SK-N-SH treated with all-trans-retinoic acid at 6 μM for 48 hours (cell line): ENCODE measurements at regions not wholly inside any gene's neighbourhood (a gene's known extent, or its start where the extent isn't known, plus 50 kb on each side); places are given as distances from the start of the nearest gene placed in this dataset.

ENCODE experiments used
- ATAC-seq: fragments of 200-7000 bp; cut with Tn5 transposase; 3 replicates; pipeline ENCODE4 v1.9.1; 2020; ENCODE audit warnings: mild to moderate bottlenecking, moderate library complexity
- BACH2 ChIP-seq: fragments of 250-450 bp; sonication (Bioruptor Pico); IDR thresholded peaks from 2 replicates; pipeline ENCODE4 v1.9.0; 2021; ENCODE audit warnings: mild to moderate bottlenecking, borderline replicate concordance
- CSDC2 ChIP-seq: fragments of 250-450 bp; sonication (Bioruptor Pico); IDR thresholded peaks from 2 replicates; pipeline ENCODE4 v1.5.0; 2020; ENCODE audit warnings: mild to moderate bottlenecking, moderate library complexity
- ESRRG ChIP-seq: fragments of 250-450 bp; sonication (Bioruptor Pico); IDR thresholded peaks from 2 replicates; pipeline ENCODE4 v1.6.1; 2021; ENCODE audit warnings: mild to moderate bottlenecking
- GLIS3 ChIP-seq: fragments of 250-450 bp; sonication (Bioruptor Pico); IDR thresholded peaks from 2 replicates; pipeline ENCODE4 v1.5.0; 2020; ENCODE audit warnings: mild to moderate bottlenecking, moderate library complexity
- ISL1 ChIP-seq: fragments of 250-450 bp; sonication (Bioruptor Pico); IDR thresholded peaks from 2 replicates; pipeline ENCODE4 v2.1.2; 2022; ENCODE audit warnings: mild to moderate bottlenecking, moderate library complexity
- OSR1 ChIP-seq: fragments of 250-450 bp; sonication (Bioruptor Pico); IDR thresholded peaks from 2 replicates; pipeline ENCODE4 v1.8.0; 2022; ENCODE audit warnings: moderate library complexity, mild to moderate bottlenecking, inconsistent platforms
- PPARA ChIP-seq: fragments of 250-450 bp; sonication (Bioruptor Pico); IDR thresholded peaks from 2 replicates; pipeline ENCODE4 v1.5.0; 2020; ENCODE audit warnings: mild to moderate bottlenecking, borderline replicate concordance
- SNAI2 ChIP-seq: fragments of 250-450 bp; sonication (Bioruptor Pico); IDR thresholded peaks from 2 replicates; pipeline ENCODE4 v1.5.0; 2020; ENCODE audit warnings: mild to moderate bottlenecking, moderate library complexity
- TCF4 ChIP-seq: fragments of 250-450 bp; sonication (Bioruptor Pico); IDR thresholded peaks from 2 replicates; pipeline ENCODE4 v1.8.0; 2021; ENCODE audit warnings: mild to moderate bottlenecking, moderate library complexity, borderline replicate concordance
- TOX ChIP-seq: fragments of 250-450 bp; sonication (Bioruptor Pico); IDR thresholded peaks from 2 replicates; pipeline ENCODE4 v1.8.0; 2021; ENCODE audit warnings: mild to moderate bottlenecking, moderate library complexity, borderline replicate concordance
- ZFP3 ChIP-seq: fragments of 250-450 bp; sonication (Bioruptor Pico); IDR thresholded peaks from 2 replicates; pipeline ENCODE4 v1.5.0; 2020; ENCODE audit warnings: mild to moderate bottlenecking, moderate library complexity
- ZNF70 ChIP-seq: fragments of 450-650 bp; formaldehyde crosslinking; IDR thresholded peaks from 2 replicates; pipeline ENCODE4 v1.5.0; 2020; ENCODE audit warnings: mild to moderate bottlenecking, moderate library complexity
- ZNF8 ChIP-seq: fragments of 450-650 bp; formaldehyde crosslinking; IDR thresholded peaks from 2 replicates; pipeline ENCODE4 v1.5.0; 2020; ENCODE audit warnings: mild to moderate bottlenecking, moderate library complexity
- TF ChIP-seq, protein P1 (sequence below): fragments of 250-450 bp; sonication (Bioruptor Pico); IDR thresholded peaks from 2 replicates; pipeline ENCODE4 v1.5.0; 2020; ENCODE audit warnings: mild to moderate bottlenecking, moderate library complexity
- TF ChIP-seq, protein P2 (sequence below): fragments of 250-450 bp; sonication (Bioruptor Pico); IDR thresholded peaks from 2 replicates; pipeline ENCODE4 v1.5.1; 2021; ENCODE audit warnings: mild to moderate bottlenecking, moderate library complexity
- TF ChIP-seq, protein P3 (sequence below): fragments of 250-450 bp; sonication (Bioruptor Pico); IDR thresholded peaks from 2 replicates; pipeline ENCODE4 v1.5.1; 2020; ENCODE audit warnings: low read depth, mild to moderate bottlenecking, moderate library complexity
- TF ChIP-seq, protein P4 (sequence below): fragments of 250-450 bp; sonication (Bioruptor Pico); IDR thresholded peaks from 2 replicates; pipeline ENCODE4 v1.8.0; 2020; ENCODE audit warnings: mild to moderate bottlenecking, moderate library complexity, borderline replicate concordance
- TF ChIP-seq, protein P5 (sequence below): fragments of 250-450 bp; sonication (Bioruptor Pico); IDR thresholded peaks from 2 replicates; pipeline ENCODE4 v1.8.0; 2021; ENCODE audit warnings: low read depth, mild to moderate bottlenecking, moderate library complexity, borderline replicate concordance

DNA sequence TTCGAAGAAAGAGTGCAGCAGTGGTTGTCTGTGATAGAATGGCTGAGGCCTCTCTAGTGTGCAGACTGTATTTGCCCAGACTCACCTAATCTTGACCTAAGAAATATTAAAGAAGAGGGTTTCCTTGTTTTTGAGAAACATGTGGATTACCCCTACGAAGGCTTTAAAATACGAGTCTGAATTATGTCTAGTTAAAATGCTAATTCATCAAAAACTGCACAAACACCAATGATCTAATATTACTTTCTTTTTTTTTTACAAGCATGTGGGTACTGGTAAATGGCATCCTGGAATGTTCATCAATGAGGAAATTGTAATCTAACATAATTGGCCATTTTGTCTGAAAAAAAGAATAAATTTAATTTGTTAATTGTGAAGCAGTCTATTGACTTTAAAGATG is 510.9 kb downstream of the EPM2A start (continued):
- TF ChIP-seq, protein P1, sequence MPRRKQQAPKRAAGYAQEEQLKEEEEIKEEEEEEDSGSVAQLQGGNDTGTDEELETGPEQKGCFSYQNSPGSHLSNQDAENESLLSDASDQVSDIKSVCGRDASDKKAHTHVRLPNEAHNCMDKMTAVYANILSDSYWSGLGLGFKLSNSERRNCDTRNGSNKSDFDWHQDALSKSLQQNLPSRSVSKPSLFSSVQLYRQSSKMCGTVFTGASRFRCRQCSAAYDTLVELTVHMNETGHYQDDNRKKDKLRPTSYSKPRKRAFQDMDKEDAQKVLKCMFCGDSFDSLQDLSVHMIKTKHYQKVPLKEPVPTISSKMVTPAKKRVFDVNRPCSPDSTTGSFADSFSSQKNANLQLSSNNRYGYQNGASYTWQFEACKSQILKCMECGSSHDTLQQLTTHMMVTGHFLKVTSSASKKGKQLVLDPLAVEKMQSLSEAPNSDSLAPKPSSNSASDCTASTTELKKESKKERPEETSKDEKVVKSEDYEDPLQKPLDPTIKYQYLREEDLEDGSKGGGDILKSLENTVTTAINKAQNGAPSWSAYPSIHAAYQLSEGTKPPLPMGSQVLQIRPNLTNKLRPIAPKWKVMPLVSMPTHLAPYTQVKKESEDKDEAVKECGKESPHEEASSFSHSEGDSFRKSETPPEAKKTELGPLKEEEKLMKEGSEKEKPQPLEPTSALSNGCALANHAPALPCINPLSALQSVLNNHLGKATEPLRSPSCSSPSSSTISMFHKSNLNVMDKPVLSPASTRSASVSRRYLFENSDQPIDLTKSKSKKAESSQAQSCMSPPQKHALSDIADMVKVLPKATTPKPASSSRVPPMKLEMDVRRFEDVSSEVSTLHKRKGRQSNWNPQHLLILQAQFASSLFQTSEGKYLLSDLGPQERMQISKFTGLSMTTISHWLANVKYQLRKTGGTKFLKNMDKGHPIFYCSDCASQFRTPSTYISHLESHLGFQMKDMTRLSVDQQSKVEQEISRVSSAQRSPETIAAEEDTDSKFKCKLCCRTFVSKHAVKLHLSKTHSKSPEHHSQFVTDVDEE (CRISPR knock-in tag) = no peak
- no peak for TF ChIP-seq ZNF8 (CRISPR knock-in tag)

DNA sequence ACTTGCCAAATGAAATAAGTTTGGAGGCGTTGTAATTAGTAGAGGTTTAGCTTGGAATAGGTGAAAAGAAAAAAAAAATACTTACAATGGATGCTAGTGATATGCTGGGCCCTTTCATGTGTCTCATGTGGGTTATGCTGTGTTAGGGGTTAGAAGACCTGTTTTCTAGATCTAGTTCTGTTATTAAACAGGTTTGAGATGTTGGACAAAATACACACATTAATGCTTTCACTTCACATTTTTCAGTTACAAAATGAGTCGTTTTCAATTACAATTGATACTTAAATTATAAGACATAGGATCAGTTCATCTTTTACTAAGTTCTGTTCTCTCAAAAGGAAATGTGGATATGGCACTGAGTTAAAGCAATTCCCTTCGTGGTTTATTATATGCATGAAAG is 509.8 kb downstream of the EPM2A start:
- TF ChIP-seq CSDC2 (CRISPR knock-in tag) (no peak), ZFP3 (no peak), PPARA (CRISPR knock-in tag) (no peak), SNAI2 (CRISPR knock-in tag) (no peak), BACH2 (CRISPR knock-in tag) (no peak)
- TF ChIP-seq, protein P2, sequence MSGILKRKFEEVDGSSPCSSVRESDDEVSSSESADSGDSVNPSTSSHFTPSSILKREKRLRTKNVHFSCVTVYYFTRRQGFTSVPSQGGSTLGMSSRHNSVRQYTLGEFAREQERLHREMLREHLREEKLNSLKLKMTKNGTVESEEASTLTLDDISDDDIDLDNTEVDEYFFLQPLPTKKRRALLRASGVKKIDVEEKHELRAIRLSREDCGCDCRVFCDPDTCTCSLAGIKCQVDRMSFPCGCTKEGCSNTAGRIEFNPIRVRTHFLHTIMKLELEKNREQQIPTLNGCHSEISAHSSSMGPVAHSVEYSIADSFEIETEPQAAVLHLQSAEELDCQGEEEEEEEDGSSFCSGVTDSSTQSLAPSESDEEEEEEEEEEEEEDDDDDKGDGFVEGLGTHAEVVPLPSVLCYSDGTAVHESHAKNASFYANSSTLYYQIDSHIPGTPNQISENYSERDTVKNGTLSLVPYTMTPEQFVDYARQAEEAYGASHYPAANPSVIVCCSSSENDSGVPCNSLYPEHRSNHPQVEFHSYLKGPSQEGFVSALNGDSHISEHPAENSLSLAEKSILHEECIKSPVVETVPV (CRISPR knock-in tag) = no peak
- TF ChIP-seq, all 23 proteins: peak for 0
- ATAC-seq = no peak

DNA sequence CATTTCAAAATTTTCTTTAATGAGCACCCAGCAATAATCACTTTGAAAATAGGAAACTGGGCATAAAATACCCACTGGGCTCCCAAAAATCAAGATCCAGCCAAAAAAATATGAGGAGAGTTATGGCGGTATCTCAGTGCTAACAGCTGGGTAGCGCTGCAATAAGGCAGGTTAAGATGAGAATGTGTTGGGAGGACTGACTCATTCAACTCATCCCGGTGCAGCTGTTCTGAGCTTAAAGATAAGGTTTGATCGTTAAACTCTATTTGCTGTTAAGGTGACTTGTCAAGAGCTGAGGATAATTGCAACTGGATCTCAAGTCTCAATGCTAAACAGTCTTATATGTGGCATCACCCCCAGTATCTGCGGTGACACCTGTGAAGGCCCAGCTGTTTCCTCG is 507.7 kb downstream of the EPM2A start:
- TF ChIP-seq BACH2 (CRISPR knock-in tag) = no peak
- TF ChIP-seq ZNF8 (CRISPR knock-in tag) = no peak
- TF ChIP-seq TOX = no peak
- no peak for ATAC-seq

DNA sequence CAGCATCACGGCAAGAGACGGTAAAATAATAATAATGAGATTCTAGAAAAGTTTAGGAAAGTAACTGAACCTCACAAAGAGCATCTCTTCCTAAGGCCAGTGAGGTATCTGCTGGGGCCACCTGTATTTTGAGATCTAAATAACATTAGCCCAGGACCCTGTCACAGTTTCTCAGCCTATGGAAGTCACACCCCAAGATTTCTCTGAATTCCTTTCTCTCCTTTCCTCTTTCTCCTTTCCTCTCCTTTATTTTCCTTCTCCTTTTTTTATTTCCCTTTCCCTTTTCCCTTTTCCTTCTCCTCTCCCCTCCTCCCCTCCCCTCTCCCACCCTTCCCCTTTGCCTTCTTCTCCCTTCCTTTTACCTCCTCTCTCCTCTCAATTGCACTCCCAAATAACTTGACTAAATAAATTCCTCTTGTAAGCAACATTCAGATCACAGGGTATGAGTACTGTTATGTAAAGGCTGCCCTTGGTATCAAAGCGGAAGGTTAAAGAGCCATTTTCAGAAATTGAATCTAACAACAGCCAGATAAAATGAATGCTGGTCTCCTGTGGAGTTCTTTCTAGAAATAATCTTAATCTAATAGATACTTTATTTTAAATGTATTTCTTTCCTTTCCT is 506.2 kb downstream of the EPM2A start:
- no peak for TF ChIP-seq ZNF70 (CRISPR knock-in tag)
- TF ChIP-seq, protein P3, sequence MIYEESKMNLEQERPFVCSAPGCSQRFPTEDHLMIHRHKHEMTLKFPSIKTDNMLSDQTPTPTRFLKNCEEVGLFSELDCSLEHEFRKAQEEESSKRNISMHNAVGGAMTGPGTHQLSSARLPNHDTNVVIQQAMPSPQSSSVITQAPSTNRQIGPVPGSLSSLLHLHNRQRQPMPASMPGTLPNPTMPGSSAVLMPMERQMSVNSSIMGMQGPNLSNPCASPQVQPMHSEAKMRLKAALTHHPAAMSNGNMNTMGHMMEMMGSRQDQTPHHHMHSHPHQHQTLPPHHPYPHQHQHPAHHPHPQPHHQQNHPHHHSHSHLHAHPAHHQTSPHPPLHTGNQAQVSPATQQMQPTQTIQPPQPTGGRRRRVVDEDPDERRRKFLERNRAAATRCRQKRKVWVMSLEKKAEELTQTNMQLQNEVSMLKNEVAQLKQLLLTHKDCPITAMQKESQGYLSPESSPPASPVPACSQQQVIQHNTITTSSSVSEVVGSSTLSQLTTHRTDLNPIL (CRISPR knock-in tag) = no peak
- no peak for TF ChIP-seq TOX
- TF ChIP-seq OSR1 (CRISPR knock-in tag) = no peak
- TF ChIP-seq SNAI2 (CRISPR knock-in tag) = no peak
- TF ChIP-seq GLIS3 = no peak
- TF ChIP-seq PPARA (CRISPR knock-in tag) = no peak
- ATAC-seq = no peak

DNA sequence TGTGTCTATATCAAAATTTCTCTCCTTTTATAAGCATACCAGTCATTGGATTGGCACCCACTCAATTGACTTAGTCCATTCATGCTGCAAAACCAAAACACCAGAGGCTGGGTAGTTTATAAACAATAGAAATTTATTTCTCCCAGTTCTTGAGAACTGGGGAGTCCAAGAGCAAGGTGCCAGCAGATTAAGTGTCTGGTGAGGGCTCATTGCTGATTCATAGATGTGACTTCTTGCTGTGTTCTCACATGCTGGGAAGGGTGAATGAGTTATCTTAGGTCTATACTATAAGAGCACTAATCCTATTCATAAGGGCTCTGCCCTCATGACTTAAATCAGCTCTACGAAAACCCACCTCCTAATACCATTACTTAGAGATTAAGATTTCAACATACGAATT is 501.4 kb downstream of the EPM2A start:
- ATAC-seq = no peak
- TF ChIP-seq, protein P4, sequence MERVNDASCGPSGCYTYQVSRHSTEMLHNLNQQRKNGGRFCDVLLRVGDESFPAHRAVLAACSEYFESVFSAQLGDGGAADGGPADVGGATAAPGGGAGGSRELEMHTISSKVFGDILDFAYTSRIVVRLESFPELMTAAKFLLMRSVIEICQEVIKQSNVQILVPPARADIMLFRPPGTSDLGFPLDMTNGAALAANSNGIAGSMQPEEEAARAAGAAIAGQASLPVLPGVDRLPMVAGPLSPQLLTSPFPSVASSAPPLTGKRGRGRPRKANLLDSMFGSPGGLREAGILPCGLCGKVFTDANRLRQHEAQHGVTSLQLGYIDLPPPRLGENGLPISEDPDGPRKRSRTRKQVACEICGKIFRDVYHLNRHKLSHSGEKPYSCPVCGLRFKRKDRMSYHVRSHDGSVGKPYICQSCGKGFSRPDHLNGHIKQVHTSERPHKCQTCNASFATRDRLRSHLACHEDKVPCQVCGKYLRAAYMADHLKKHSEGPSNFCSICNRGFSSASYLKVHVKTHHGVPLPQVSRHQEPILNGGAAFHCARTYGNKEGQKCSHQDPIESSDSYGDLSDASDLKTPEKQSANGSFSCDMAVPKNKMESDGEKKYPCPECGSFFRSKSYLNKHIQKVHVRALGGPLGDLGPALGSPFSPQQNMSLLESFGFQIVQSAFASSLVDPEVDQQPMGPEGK (CRISPR knock-in tag) = no peak
- TF ChIP-seq ZNF8 (CRISPR knock-in tag) (no peak), TOX (no peak), ESRRG (CRISPR knock-in tag) (no peak), PPARA (CRISPR knock-in tag) (no peak), ISL1 (CRISPR knock-in tag) (no peak), TCF4 (no peak), OSR1 (CRISPR knock-in tag) (no peak)
- TF ChIP-seq, protein P1 (CRISPR knock-in tag) = no peak
- TF ChIP-seq, protein P5, sequence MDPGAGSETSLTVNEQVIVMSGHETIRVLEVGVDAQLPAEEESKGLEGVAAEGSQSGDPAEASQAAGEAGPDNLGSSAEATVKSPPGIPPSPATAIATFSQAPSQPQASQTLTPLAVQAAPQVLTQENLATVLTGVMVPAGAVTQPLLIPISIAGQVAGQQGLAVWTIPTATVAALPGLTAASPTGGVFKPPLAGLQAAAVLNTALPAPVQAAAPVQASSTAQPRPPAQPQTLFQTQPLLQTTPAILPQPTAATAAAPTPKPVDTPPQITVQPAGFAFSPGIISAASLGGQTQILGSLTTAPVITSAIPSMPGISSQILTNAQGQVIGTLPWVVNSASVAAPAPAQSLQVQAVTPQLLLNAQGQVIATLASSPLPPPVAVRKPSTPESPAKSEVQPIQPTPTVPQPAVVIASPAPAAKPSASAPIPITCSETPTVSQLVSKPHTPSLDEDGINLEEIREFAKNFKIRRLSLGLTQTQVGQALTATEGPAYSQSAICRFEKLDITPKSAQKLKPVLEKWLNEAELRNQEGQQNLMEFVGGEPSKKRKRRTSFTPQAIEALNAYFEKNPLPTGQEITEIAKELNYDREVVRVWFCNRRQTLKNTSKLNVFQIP (CRISPR knock-in tag) = no peak
- TF ChIP-seq, protein P3 (CRISPR knock-in tag) = no peak
